Umbilical cord (tissue), 1 donor: ENCODE measurements at regions not wholly inside any gene's neighbourhood (a gene's known extent, or its start where the extent isn't known, plus 50 kb on each side); places are given as distances from the start of the nearest gene placed in this dataset.
A peak's percentile ranks its signal among the peaks of the same experiment; 100 is the strongest.

Source experiments
- DNase-seq: peaks from one replicate; pipeline ENCODE4 v3.0.0-alpha.2; 2015; ENCODE audit warnings: low spot score

- DNase-seq: no peak
These were observed 83.4 kb downstream of the C13orf42 start for GRCh38 chr13:51027644-51028043.

- no peak for DNase-seq
These were observed 85.1 kb downstream of the C13orf42 start for GRCh38 chr13:51026016-51026415.

GRCh38 chr13:51025245-51025905 lies 85.7 kb downstream of the C13orf42 start:
- DNase-seq: no peak

- no peak for DNase-seq
These were observed 89.3 kb downstream of the C13orf42 start for GRCh38 chr13:51021811-51022210.

GRCh38 chr13:51020600-51020999 lies 90.5 kb downstream of the C13orf42 start:
- no peak for DNase-seq

- DNase-seq: no peak
These were observed 92.0 kb downstream of the C13orf42 start for GRCh38 chr13:51019026-51019425.

- DNase-seq: no peak
These were observed 93.6 kb downstream of the C13orf42 start for GRCh38 chr13:51017516-51017915.

GRCh38 chr13:51015973-51016372 lies 95.1 kb downstream of the C13orf42 start:
- DNase-seq: no peak

GRCh38 chr13:51009597-51009996 lies 100.0 kb downstream of the RNASEH2B start:
- DNase-seq: no peak

GRCh38 chr13:51007216-51007615 lies 97.6 kb downstream of the RNASEH2B start:
- no peak for DNase-seq

- peak; percentile 34 for DNase-seq
These were observed 96.7 kb downstream of the RNASEH2B start for GRCh38 chr13:51006067-51006845.
